ENCODE measurements at regions not wholly inside any gene's neighbourhood (a gene's known extent, or its start where the extent isn't known, plus 50 kb on each side); places are given as distances from the start of the nearest gene placed in this dataset.
"Not testable (repeated sequence)": the region's sequence is repeated elsewhere in the genome, so short reads cannot be mapped to it uniquely, and the experiment has no call there.

GRCh38 chr1:234862944-234863515 is 253.1 kb upstream of the IRF2BP2 start:
- no peak for DNase-seq
- TF ChIP-seq GATA1 (IDR thresholded peaks at IDR 0.05; ENCODE audit: low read depth, low read length) (no peak), POLR2A (IDR thresholded peaks at IDR 0.05; ENCODE audit: low read length) (no peak)

- no peak for DNase-seq
- no peak for TF ChIP-seq POLR2A (IDR thresholded peaks at IDR 0.05; ENCODE audit: low read length)
- TF ChIP-seq GATA1 (IDR thresholded peaks at IDR 0.05; ENCODE audit: low read depth, low read length), result no peak
Observed at GRCh38 chr1:234862360-234862943, 252.5 kb upstream of the IRF2BP2 start.

- no peak for DNase-seq
- TF ChIP-seq GATA1 (IDR thresholded peaks at IDR 0.05; ENCODE audit: low read depth, low read length), result no peak
- no peak for TF ChIP-seq POLR2A (IDR thresholded peaks at IDR 0.05; ENCODE audit: low read length)
Observed at GRCh38 chr1:234861761-234862160, 251.8 kb upstream of the IRF2BP2 start.

- no peak for TF ChIP-seq GATA1 (IDR thresholded peaks at IDR 0.05; ENCODE audit: low read depth, low read length)
- TF ChIP-seq POLR2A (IDR thresholded peaks at IDR 0.05; ENCODE audit: low read length), result no peak
- DNase-seq, result no peak
Observed at GRCh38 chr1:234861024-234861620, 251.1 kb upstream of the IRF2BP2 start.

- no peak for DNase-seq
- TF ChIP-seq POLR2A (IDR thresholded peaks at IDR 0.05; ENCODE audit: low read length) (no peak), GATA1 (IDR thresholded peaks at IDR 0.05; ENCODE audit: low read depth, low read length) (no peak)
Observed at GRCh38 chr1:234858722-234859121, 248.7 kb upstream of the IRF2BP2 start.

- no peak for TF ChIP-seq GATA1 (IDR thresholded peaks at IDR 0.05; ENCODE audit: low read depth, low read length)
- no peak for TF ChIP-seq POLR2A (IDR thresholded peaks at IDR 0.05; ENCODE audit: low read length)
- DNase-seq, result no peak
Observed at GRCh38 chr1:234856845-234857245, 246.9 kb upstream of the IRF2BP2 start.

GRCh38 chr1:234855851-234856250 is 245.9 kb upstream of the IRF2BP2 start:
- TF ChIP-seq GATA1 (IDR thresholded peaks at IDR 0.05; ENCODE audit: low read depth, low read length) (no peak), POLR2A (IDR thresholded peaks at IDR 0.05; ENCODE audit: low read length) (no peak)
- DNase-seq, result no peak

GRCh38 chr1:234854645-234855039 is 244.7 kb upstream of the IRF2BP2 start:
- TF ChIP-seq POLR2A (IDR thresholded peaks at IDR 0.05; ENCODE audit: low read length), result no peak
- TF ChIP-seq GATA1 (IDR thresholded peaks at IDR 0.05; ENCODE audit: low read depth, low read length), result no peak
- DNase-seq, result no peak

GRCh38 chr1:234853906-234854644 is 244.1 kb upstream of the IRF2BP2 start:
- TF ChIP-seq POLR2A (IDR thresholded peaks at IDR 0.05; ENCODE audit: low read length) (no peak), GATA1 (IDR thresholded peaks at IDR 0.05; ENCODE audit: low read depth, low read length) (no peak)
- DNase-seq, result no peak

- no peak for TF ChIP-seq GATA1 (IDR thresholded peaks at IDR 0.05; ENCODE audit: low read depth, low read length)
- no peak for TF ChIP-seq POLR2A (IDR thresholded peaks at IDR 0.05; ENCODE audit: low read length)
Observed at GRCh38 chr1:234852659-234853058, 242.7 kb upstream of the IRF2BP2 start.

GRCh38 chr1:234851450-234852438 is 241.8 kb upstream of the IRF2BP2 start:
- TF ChIP-seq POLR2A (IDR thresholded peaks at IDR 0.05; ENCODE audit: low read length) (no peak), GATA1 (IDR thresholded peaks at IDR 0.05; ENCODE audit: low read depth, low read length) (no peak)
- DNase-seq, result peak; percentile 14 to 31

More at GRCh38 chr1:234852659-234853058, 242.7 kb upstream of the IRF2BP2 start:
- DNase-seq, result no peak

- TF ChIP-seq POLR2A (IDR thresholded peaks at IDR 0.05; ENCODE audit: low read length) (no peak), GATA1 (IDR thresholded peaks at IDR 0.05; ENCODE audit: low read depth, low read length) (no peak)
- no peak for DNase-seq
Observed at GRCh38 chr1:234849832-234850231, 239.9 kb upstream of the IRF2BP2 start.

- DNase-seq, result peak in 1 of 2 experiments; percentile 32
- TF ChIP-seq POLR2A (IDR thresholded peaks at IDR 0.05; ENCODE audit: low read length) (no peak), GATA1 (IDR thresholded peaks at IDR 0.05; ENCODE audit: low read depth, low read length) (no peak)
Observed at GRCh38 chr1:234848972-234849649, 239.1 kb upstream of the IRF2BP2 start.

- DNase-seq, result not testable (repeated sequence)
Observed at GRCh38 chr1:234846813-234847212, 236.8 kb upstream of the IRF2BP2 start.
